Activated CD4-positive, CD25-positive, alpha-beta regulatory T cell treated with anti-CD3 and anti-CD28 coated beads, Interleukin-2, amount 50 U/mL, for 16 hours (primary cell): ENCODE measurements at regions not wholly inside any gene's neighbourhood (a gene's known extent, or its start where the extent isn't known, plus 50 kb on each side); places are given as distances from the start of the nearest gene placed in this dataset.

Experiments
- DNase-seq: peaks from one replicate; pipeline ENCODE4 v3.0.0-alpha.2; 2020; ENCODE audit warnings: low read depth, low spot score

- DNase-seq, result no peak
Measured at GRCh38 chr18:22069916-22070315, 99.5 kb upstream of the GATA6 start.

- no peak for DNase-seq
Measured at GRCh38 chr18:22073411-22073810, 96.0 kb upstream of the GATA6 start.

GRCh38 chr18:22074282-22075070 lies 94.9 kb upstream of the GATA6 start:
- DNase-seq, result no peak

- no peak for DNase-seq
Measured at GRCh38 chr18:22080035-22080434, 89.4 kb upstream of the GATA6 start.

GRCh38 chr18:22082408-22082807 lies 87.0 kb upstream of the GATA6 start:
- no peak for DNase-seq

- no peak for DNase-seq
Measured at GRCh38 chr18:22084547-22084946, 84.8 kb upstream of the GATA6 start.

- no peak for DNase-seq
Measured at GRCh38 chr18:22086973-22087372, 82.4 kb upstream of the GATA6 start.

- DNase-seq, result no peak
Measured at GRCh38 chr18:22088029-22088428, 81.4 kb upstream of the GATA6 start.

- DNase-seq, result no peak
Measured at GRCh38 chr18:22088996-22089640, 80.3 kb upstream of the GATA6 start.

- no peak for DNase-seq
Measured at GRCh38 chr18:22091341-22091740, 78.0 kb upstream of the GATA6 start.

GRCh38 chr18:22093731-22094357 lies 75.5 kb upstream of the GATA6 start:
- DNase-seq, result no peak

GRCh38 chr18:22094358-22094734 lies 75.0 kb upstream of the GATA6 start:
- no peak for DNase-seq

GRCh38 chr18:22098563-22098989 lies 70.8 kb upstream of the GATA6 start:
- no peak for DNase-seq

GRCh38 chr18:22099925-22100324 lies 69.5 kb upstream of the GATA6 start:
- DNase-seq, result no peak

- no peak for DNase-seq
Measured at GRCh38 chr18:22101731-22102130, 67.7 kb upstream of the GATA6 start.

GRCh38 chr18:22102953-22103646 lies 66.3 kb upstream of the GATA6 start:
- DNase-seq, result no peak

GRCh38 chr18:22103647-22104031 lies 65.8 kb upstream of the GATA6 start:
- DNase-seq, result no peak

- DNase-seq, result no peak
Measured at GRCh38 chr18:22106536-22107292, 62.7 kb upstream of the GATA6 start.

GRCh38 chr18:22108674-22109073 lies 60.7 kb upstream of the GATA6 start:
- no peak for DNase-seq

- DNase-seq, result no peak
Measured at GRCh38 chr18:22109535-22109934, 59.9 kb upstream of the GATA6 start.

GRCh38 chr18:22110461-22110924 lies 58.9 kb upstream of the GATA6 start:
- no peak for DNase-seq
